HEK293T (cell line): ENCODE measurements at regions not wholly inside any gene's neighbourhood (a gene's known extent, or its start where the extent isn't known, plus 50 kb on each side); places are given as distances from the start of the nearest gene placed in this dataset.

Experiments
- ARNT ChIP-seq: fragments of 450-650 bp; IDR thresholded peaks from 2 replicates; pipeline ENCODE4 v1.6.1; 2017; ENCODE audit warnings: mild to moderate bottlenecking
- BHLHE40 ChIP-seq: fragments of 450-650 bp; IDR thresholded peaks from 2 replicates; pipeline ENCODE4 v1.6.1; 2016; ENCODE audit warnings: mild to moderate bottlenecking, moderate library complexity, borderline replicate concordance
- CTBP1 ChIP-seq: fragments of 450-650 bp; IDR thresholded peaks from 2 replicates; pipeline ENCODE4 v1.6.1; 2016; ENCODE audit warnings: borderline replicate concordance
- ELF4 ChIP-seq: fragments of 450-650 bp; IDR thresholded peaks from 2 replicates; pipeline ENCODE4 v1.6.1; 2017; ENCODE audit warnings: antibody characterized with exemption
- FOXA1 ChIP-seq: fragments of 450-650 bp; IDR thresholded peaks from 2 replicates; pipeline ENCODE4 v1.6.1; 2016; ENCODE audit warnings: mild to moderate bottlenecking
- FOXK2 ChIP-seq: fragments of 450-650 bp; IDR thresholded peaks from 2 replicates; pipeline ENCODE4 v1.6.1; 2016; ENCODE audit warnings: mild to moderate bottlenecking
- FOXM1 ChIP-seq: fragments of 450-650 bp; IDR thresholded peaks from 2 replicates; pipeline ENCODE4 v1.6.1; 2017; ENCODE audit warnings: mild to moderate bottlenecking, borderline replicate concordance
- HDGF ChIP-seq: fragments of 450-650 bp; IDR thresholded peaks from 2 replicates; pipeline ENCODE4 v1.6.1; 2017; ENCODE audit warnings: antibody characterized with exemption, borderline replicate concordance
- NFRKB ChIP-seq: fragments of 450-650 bp; IDR thresholded peaks from 2 replicates; pipeline ENCODE4 v1.6.1; 2016; ENCODE audit warnings: mild to moderate bottlenecking, moderate library complexity
- PKNOX1 ChIP-seq: fragments of 450-650 bp; IDR thresholded peaks from 2 replicates; pipeline ENCODE4 v1.6.1; 2016
- SP1 ChIP-seq: fragments of 450-650 bp; IDR thresholded peaks from 2 replicates; pipeline ENCODE4 v1.6.1; 2017
- SUZ12 ChIP-seq: fragments of 450-650 bp; IDR thresholded peaks from 2 replicates; pipeline ENCODE4 v1.6.1; 2016; ENCODE audit warnings: mild to moderate bottlenecking
- TARDBP ChIP-seq: fragments of 450-650 bp; IDR thresholded peaks from 2 replicates; pipeline ENCODE4 v1.6.1; 2016
- ZNF384 ChIP-seq: fragments of 450-650 bp; IDR thresholded peaks from 2 replicates; pipeline ENCODE4 v1.6.1; 2016

- TF ChIP-seq SP1 (no peak), FOXA1 (no peak), PKNOX1 (no peak), SUZ12 (no peak), BHLHE40 (no peak), NFRKB (no peak), ARNT (no peak), HDGF (no peak), CTBP1 (no peak), FOXM1 (no peak), FOXK2 (no peak), TARDBP (no peak), ELF4 (no peak), ZNF384 (no peak)
These were observed 1106.4 kb downstream of the CDH18 start for GRCh38 chr5:18881615-18882014.
